ENCODE measurements at regions not wholly inside any gene's neighbourhood (a gene's known extent, or its start where the extent isn't known, plus 50 kb on each side); places are given as distances from the start of the nearest gene placed in this dataset.

GRCh38 chr2:78646533-78647364, 378.8 kb upstream of the REG3G start:
- Mint-ChIP-seq H3K9me3 (no peaks in the 10 kb centered on the region), H3K4me1 (no peaks in the 10 kb centered on the region), H3K27ac (no peak overlapping the region), H3K4me3 (no peak overlapping the region), H3K36me3 (ENCODE audit: low read depth) (no peaks in the 10 kb centered on the region), H3K27me3 (ENCODE audit: low read depth) (no peaks in the 10 kb centered on the region)
- TF ChIP-seq CTCF (IDR thresholded peaks at IDR 0.05; ENCODE audit: unreplicated experiment in 3 of 3) = no peak

- Mint-ChIP-seq H3K4me1 (no peaks in the 10 kb centered on the region), H3K9me3 (no peaks in the 10 kb centered on the region), H3K27me3 (ENCODE audit: low read depth) (no peaks in the 10 kb centered on the region), H3K27ac (no peak overlapping the region), H3K36me3 (ENCODE audit: low read depth) (no peaks in the 10 kb centered on the region), H3K4me3 (no peak overlapping the region)
- TF ChIP-seq CTCF (IDR thresholded peaks at IDR 0.05; ENCODE audit: unreplicated experiment in 3 of 3) = no peak
Measured at GRCh38 chr2:78648558-78648957, 376.9 kb upstream of the REG3G start.

- H3K36me3 Mint-ChIP-seq (ENCODE audit: low read depth) = no peaks in the 10 kb centered on the region
- no peak for TF ChIP-seq CTCF (IDR thresholded peaks at IDR 0.05; ENCODE audit: unreplicated experiment in 3 of 3)
- no peaks in the 10 kb centered on the region for H3K27me3 Mint-ChIP-seq (ENCODE audit: low read depth)
- H3K27ac Mint-ChIP-seq = no peak overlapping the region
- H3K9me3 Mint-ChIP-seq = peaks cover 40% of the 10 kb centered on the region
- H3K4me3 Mint-ChIP-seq = no peak overlapping the region
- no peaks in the 10 kb centered on the region for H3K4me1 Mint-ChIP-seq
Measured at GRCh38 chr2:78654941-78655340, 370.6 kb upstream of the REG3G start.

GRCh38 chr2:78676921-78677696, 348.4 kb upstream of the REG3G start:
- no peak overlapping the region for H3K4me3 Mint-ChIP-seq
- no peak for TF ChIP-seq CTCF (IDR thresholded peaks at IDR 0.05; ENCODE audit: unreplicated experiment in 3 of 3)
- H3K9me3 Mint-ChIP-seq = no peaks in the 10 kb centered on the region
- H3K27me3 Mint-ChIP-seq (ENCODE audit: low read depth) = peaks cover 4% of the 10 kb centered on the region
- no peaks in the 10 kb centered on the region for H3K36me3 Mint-ChIP-seq (ENCODE audit: low read depth)
- H3K27ac Mint-ChIP-seq = no peak overlapping the region
- H3K4me1 Mint-ChIP-seq = no peaks in the 10 kb centered on the region

GRCh38 chr2:78677774-78678173, 347.7 kb upstream of the REG3G start:
- Mint-ChIP-seq H3K9me3 (no peaks in the 10 kb centered on the region), H3K4me3 (no peak overlapping the region), H3K4me1 (no peaks in the 10 kb centered on the region), H3K27ac (no peak overlapping the region), H3K36me3 (ENCODE audit: low read depth) (no peaks in the 10 kb centered on the region), H3K27me3 (ENCODE audit: low read depth) (peaks cover 4% of the 10 kb centered on the region)
- no peak for TF ChIP-seq CTCF (IDR thresholded peaks at IDR 0.05; ENCODE audit: unreplicated experiment in 3 of 3)

Data from nephron (organoid).